ENCODE measurements at regions not wholly inside any gene's neighbourhood (a gene's known extent, or its start where the extent isn't known, plus 50 kb on each side); places are given as distances from the start of the nearest gene placed in this dataset.

DNA sequence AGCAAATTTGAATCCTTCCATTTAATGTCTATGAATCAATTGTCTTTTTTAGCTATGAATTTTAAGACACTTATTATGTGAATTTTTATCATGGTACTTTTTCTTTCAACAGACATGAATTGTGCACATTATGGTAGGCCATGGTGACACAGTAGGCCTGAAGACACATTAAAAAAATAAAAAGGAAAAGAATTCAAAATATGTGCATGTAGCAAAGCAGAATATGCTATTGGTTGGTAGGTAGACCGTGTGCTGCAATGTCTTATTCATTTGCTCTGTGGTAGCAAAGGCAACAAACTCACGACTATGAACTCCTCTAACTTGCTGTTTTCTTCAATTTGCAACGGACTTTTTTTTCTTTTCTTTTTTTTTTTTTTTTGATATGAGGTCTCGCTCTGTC, 50.0 kb upstream of the EPHA3 start:
- no peak for TF ChIP-seq POLR2A (IDR thresholded peaks at IDR 0.05; ENCODE audit: low read length)
- no peak for TF ChIP-seq GATA1 (IDR thresholded peaks at IDR 0.05; ENCODE audit: low read depth, low read length)

Data from erythroblast (primary cell).